ENCODE measurements at regions not wholly inside any gene's neighbourhood (a gene's known extent, or its start where the extent isn't known, plus 50 kb on each side); places are given as distances from the start of the nearest gene placed in this dataset.

DNA sequence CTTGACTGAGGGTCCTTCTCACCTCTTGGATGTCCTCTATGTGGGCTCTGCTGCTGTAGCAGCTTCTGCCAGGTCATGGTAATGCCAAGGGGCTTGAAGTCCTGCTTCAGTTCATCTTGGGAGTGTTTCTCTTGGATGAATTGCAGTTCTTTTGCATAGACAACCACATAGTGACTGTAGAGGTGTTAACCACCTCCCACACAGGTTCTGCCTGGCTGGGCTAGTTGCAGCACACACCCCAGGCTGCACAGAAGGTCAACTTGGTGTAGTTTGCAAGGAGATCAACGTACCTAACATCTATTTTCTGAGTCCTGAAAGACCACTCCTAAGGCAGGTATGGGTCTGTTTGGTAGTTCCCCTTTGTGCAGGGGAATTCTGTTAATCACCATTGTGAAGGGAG lies 108.1 kb downstream of the ADCYAP1 start:
- TF ChIP-seq, protein P1, sequence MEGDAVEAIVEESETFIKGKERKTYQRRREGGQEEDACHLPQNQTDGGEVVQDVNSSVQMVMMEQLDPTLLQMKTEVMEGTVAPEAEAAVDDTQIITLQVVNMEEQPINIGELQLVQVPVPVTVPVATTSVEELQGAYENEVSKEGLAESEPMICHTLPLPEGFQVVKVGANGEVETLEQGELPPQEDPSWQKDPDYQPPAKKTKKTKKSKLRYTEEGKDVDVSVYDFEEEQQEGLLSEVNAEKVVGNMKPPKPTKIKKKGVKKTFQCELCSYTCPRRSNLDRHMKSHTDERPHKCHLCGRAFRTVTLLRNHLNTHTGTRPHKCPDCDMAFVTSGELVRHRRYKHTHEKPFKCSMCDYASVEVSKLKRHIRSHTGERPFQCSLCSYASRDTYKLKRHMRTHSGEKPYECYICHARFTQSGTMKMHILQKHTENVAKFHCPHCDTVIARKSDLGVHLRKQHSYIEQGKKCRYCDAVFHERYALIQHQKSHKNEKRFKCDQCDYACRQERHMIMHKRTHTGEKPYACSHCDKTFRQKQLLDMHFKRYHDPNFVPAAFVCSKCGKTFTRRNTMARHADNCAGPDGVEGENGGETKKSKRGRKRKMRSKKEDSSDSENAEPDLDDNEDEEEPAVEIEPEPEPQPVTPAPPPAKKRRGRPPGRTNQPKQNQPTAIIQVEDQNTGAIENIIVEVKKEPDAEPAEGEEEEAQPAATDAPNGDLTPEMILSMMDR (IDR thresholded peaks at IDR 0.05; ENCODE audit: low read depth, low read length), result no peak
- TF ChIP-seq POLR2A (IDR thresholded peaks at IDR 0.05; ENCODE audit: extremely low read depth, insufficient read length), result no peak
- TF ChIP-seq, protein P2, sequence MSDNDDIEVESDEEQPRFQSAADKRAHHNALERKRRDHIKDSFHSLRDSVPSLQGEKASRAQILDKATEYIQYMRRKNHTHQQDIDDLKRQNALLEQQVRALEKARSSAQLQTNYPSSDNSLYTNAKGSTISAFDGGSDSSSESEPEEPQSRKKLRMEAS (IDR thresholded peaks at IDR 0.05; ENCODE audit: low read depth, low read length), result no peak
